ENCODE measurements at regions not wholly inside any gene's neighbourhood (a gene's known extent, or its start where the extent isn't known, plus 50 kb on each side); places are given as distances from the start of the nearest gene placed in this dataset.
A peak's percentile ranks its signal among the peaks of the same experiment; 100 is the strongest.

DNA sequence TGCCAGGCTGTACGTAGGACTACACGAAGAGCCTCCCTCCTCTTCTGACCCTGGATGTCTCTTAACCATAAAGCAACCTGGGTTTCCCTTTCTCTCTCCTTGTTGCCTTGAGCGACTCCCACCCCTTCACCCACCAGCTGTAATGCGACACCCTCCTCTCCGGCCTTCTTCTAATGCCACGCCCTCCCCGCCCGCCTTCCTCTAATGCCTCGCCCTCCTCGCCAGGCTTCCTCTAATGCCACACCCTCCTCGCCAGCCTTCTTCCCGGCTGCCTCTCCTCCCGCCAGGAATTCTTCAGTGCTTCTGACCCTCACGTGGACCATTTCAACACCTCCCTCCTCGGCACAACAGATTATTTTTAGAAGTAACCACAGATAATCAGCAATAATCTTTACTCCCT, 348.5 kb upstream of the SHH start:
- FAIRE-seq = no peak
- no peak for DNase-seq (ENCODE audit: low spot score)

DNA sequence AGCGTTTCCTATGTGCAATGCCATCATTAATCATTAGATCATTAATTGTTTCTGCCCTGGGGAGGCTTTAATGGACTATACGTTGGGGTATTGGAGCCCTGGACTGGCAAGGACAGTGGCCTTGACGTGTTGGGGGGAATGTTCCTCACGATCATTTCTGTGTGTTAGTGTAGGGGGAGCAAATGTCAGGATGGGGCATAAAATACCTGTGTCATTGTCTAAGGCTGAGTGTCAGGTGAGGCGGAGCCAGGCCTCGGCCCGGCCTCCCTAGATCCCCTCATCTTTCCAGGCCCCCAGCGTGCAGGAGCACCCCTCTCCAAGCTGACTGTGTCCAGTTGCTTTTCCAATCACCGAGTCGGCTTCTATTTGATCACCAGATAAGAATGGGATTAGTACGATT, 346.4 kb upstream of the SHH start:
- DNase-seq (ENCODE audit: low spot score) (no peak), FAIRE-seq (no peak)

DNA sequence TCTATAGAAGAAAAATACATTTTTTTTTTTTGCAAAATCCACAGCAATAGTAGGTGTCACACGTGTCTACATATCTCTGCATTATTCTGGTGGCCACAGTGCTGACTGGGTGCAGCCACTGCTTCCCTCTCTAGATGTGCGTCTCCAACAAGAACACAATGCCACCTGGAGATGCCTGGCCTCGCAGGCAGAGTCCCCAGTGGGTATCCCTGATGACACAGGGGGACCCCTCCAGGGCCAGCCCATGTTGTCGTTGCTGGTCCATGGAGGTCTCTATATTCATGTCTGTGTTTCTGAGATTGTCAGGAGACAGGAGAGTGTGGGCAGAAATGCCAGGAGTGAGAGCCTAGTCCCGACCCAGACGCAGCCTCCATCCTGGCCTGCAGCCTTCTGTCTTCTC, 345.9 kb upstream of the SHH start:
- FAIRE-seq (no peak), DNase-seq (ENCODE audit: low spot score) (no peak)

- FAIRE-seq (no peak), DNase-seq (ENCODE audit: low spot score) (no peak)
Measured at GRCh38 chr7:156157409-156158012, 345.2 kb upstream of the SHH start.

GRCh38 chr7:156156734-156157408, 344.6 kb upstream of the SHH start:
- no peak for FAIRE-seq

DNA sequence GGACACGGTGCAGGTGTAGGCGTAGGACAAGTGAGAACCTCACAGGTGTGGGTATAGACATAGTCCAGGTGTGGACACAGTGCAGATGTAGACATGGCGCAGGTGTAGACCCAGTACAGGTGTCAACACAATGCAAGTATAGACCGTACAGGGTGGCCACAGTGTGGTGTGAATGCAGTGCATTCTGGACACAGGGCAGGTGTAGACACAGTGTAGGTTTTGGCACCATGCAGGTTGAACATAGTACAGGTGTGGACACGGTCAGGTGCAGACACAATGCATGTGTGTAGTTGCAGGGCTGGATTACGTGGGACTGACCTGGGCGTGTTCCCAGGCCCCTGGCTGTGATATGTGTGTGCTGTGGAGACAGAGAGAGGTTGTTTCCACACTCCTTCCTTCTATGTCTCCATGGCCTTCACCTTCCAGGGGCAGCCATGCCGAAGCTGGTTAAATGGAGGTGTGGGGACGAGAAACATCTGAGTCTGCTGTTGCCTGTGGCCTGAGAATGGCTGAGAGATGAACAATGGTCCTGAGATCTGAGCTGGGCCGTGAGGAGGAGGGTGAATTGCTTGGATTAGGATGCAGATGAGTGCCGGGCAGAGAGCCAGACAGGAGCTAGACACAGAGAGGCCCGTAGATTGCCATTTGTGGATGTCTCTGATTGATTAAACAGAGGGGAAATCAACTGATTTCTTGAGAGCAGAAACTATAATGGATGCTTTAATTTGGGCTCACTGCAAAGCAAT, 343.9 kb upstream of the SHH start:
- no peak for FAIRE-seq
- no peak for DNase-seq (ENCODE audit: low spot score)

More at GRCh38 chr7:156156734-156157408, 344.6 kb upstream of the SHH start:
- peak; percentile 32 for DNase-seq (ENCODE audit: low spot score)

- FAIRE-seq (no peak), DNase-seq (ENCODE audit: low spot score) (no peak)
Measured at GRCh38 chr7:156153590-156153989, 341.3 kb upstream of the SHH start.

- FAIRE-seq = no peak
Measured at GRCh38 chr7:156152390-156152789, 340.1 kb upstream of the SHH start.

GRCh38 chr7:156151658-156152057, 339.4 kb upstream of the SHH start:
- FAIRE-seq (peak; percentile 27), DNase-seq (ENCODE audit: low spot score) (no peak)

More at GRCh38 chr7:156152390-156152789, 340.1 kb upstream of the SHH start:
- no peak for DNase-seq (ENCODE audit: low spot score)

DNA sequence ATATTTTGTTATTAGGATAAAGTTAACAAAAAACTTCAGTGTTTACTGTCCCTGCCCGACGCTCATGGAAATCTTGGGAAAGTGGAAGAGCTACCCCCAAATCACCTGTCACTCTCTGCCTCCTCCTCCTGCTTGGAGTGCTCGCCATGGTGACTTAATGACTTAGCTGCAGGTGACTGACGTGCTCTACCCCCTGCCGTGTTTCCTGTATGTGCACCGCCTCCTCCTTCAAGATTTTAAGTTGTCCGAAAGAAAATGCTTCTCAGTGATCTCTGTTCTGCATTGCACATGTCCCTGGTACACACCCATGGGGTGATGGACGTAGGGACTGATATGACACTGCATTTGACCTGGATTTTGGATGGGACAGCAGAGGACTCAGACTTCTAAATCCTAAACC, 338.8 kb upstream of the SHH start:
- FAIRE-seq = no peak
- DNase-seq (ENCODE audit: low spot score) = no peak

- no peak for FAIRE-seq
Measured at GRCh38 chr7:156148995-156149394, 336.7 kb upstream of the SHH start.

GRCh38 chr7:156148547-156148946, 336.3 kb upstream of the SHH start:
- no peak for DNase-seq (ENCODE audit: low spot score)
- no peak for FAIRE-seq

More at GRCh38 chr7:156148995-156149394, 336.7 kb upstream of the SHH start:
- no peak for DNase-seq (ENCODE audit: low spot score)

DNA sequence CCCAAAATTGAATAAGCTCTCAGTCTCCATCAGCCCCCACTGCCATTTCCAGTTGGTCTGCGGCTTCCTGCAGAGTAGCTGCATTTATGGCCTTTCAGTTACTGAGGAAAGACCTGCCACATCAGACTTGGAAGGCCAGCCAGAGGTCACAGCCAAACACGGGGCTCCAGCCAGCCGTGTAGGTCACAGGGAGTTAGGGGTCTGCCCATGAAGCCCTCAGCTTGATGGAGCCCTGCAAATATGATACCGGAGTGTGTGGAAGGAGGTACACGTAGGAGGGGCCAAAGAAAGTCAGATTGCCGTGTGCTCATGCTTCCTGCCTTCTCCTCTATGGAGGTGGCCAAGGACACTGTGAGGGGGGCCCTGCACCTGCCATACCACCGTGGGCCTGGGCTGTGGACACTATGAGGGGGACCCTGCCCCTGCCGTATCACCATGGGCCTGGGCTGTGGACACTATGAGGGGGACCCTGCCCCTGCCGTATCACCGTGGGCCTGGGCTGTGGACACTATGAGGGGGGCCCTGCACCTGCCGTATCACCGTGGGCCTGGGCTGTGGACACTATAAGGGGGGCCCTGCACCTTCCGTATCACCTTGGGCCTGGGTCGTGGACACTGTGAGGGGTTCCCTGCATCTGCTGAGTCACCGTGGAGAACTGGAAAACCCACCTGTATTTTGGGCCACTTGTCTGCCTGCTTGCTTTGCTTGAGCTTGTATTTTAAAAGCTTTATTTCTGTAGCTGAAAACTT, 335.7 kb upstream of the SHH start:
- no peak for DNase-seq (ENCODE audit: low spot score)
- no peak for FAIRE-seq

DNA sequence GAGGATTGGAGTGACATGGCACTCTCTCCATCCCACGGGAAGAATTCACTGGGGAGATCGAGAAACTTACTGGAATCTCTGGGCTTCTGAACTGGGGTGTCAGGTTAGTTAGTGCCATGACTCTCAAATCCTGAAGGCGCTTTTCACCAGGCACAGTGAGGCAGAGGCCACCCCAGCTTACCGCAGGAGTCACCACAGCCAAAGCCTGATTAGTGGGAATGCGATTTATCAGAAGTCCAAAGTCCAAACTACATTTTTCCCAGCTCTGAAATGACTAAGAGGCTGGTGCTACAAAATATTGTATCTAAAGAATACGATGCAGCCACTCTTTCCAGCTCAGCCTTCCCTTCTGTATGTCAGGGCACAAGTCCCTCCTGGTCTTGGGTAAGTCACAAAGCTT, 334.8 kb upstream of the SHH start:
- FAIRE-seq (no peak), DNase-seq (ENCODE audit: low spot score) (no peak)

DNA sequence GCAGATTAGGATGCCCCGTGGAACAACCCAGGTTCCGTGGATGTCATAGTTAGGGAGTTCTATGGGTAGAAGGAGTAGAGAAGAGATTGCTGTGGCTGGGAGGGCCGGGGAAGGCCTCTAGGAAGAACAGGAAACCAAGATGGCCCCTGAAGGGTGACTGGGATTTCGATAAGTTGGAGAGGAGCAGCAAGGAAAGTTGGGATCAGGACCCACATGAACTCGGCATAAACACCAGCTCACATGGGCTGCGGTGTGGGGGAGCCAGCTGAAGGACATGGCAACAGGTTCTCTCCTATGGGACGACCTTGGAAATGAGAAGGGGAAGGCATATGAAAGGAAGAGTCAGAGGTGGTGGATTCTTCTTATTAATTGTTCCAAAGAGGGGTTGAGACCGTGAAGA, 333.7 kb upstream of the SHH start:
- no peak for DNase-seq (ENCODE audit: low spot score)
- FAIRE-seq = no peak

- FAIRE-seq (no peak), DNase-seq (ENCODE audit: low spot score) (no peak)
Measured at GRCh38 chr7:156145184-156145583, 332.9 kb upstream of the SHH start.

DNA sequence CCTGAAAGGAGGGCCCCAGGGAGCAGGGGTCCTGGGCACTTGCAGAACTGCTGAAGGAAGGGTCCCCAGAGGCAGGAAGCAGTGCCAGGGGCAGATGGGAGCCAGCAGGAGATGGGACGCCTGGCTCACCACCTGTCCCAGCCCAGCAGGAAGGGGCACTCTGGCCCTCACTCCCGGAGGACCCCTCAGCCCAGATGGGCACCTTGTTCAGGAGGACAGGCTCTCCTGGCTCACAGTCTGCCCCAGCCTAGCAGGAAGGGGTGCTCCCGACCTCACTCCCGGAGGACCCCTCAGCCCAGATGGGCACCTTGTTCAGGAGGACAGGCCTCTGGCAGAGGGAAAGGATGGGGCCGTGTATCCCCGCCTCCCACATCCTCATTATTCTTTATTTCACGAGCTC, 331.4 kb upstream of the SHH start:
- DNase-seq (ENCODE audit: low spot score) (no peak), FAIRE-seq (no peak)

DNA sequence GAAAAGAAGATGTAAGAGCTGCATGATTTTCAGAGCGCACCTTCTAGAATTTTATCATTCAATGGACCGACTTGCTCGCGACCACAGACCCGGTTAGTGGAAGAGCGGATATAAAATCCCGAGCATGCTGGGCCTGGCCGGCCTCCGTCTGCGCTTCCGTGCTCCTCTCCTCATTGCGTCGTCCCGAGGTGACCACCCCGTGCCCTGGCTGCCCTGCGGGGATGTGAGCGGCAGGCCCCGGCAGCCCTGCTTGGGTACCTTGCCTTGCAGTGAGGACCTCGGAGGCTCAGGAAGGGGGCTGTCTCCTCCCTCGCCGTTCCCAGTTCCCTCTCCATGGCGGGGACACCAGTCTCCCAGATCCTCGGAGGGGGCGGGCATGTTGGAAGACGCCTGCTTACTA, 330.9 kb upstream of the SHH start:
- no peak for FAIRE-seq
- DNase-seq (ENCODE audit: low spot score) = no peak

DNA sequence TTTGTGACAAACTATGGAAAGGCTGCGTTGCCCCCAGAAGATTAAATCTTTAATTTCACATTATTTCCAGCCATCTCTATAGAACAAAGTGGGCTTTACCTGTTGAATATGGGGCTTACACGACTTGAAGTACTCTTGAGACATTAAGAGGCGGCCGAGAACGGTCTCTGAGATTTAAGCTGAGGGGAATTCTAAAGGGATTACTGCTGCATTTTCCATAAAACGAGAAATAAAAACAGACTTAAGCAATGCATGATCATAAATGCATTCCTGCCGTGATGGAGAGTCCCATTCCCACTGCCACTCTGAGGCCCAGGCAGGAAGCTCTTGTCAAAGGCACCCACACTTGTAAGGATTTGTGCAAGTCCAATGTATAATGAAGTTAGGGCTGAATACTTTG, 329.7 kb upstream of the SHH start:
- FAIRE-seq (no peak), DNase-seq (ENCODE audit: low spot score) (no peak)

DNA sequence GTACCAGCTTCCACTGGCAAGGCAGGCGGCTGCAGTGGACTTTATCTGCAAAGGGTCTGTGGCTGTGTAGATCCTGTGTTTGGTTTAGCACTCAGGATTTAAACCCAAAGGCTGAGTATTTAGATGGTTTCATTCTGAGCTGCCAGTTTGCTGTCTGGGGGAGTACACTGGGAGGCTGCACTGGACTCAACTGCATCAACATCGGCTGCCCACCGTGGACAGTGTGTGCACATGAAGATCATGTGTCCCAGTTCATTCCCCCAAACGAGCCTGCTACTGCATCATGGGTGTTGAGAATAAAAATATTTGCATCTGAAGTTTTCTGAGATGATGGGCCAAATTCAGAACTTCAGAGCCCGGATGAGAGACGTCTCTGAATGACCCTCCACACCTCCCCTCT, 328.6 kb upstream of the SHH start:
- FAIRE-seq = no peak
- no peak for DNase-seq (ENCODE audit: low spot score)

- FAIRE-seq (no peak), DNase-seq (ENCODE audit: low spot score) (no peak)
Measured at GRCh38 chr7:156140447-156140846, 328.2 kb upstream of the SHH start.

DNA sequence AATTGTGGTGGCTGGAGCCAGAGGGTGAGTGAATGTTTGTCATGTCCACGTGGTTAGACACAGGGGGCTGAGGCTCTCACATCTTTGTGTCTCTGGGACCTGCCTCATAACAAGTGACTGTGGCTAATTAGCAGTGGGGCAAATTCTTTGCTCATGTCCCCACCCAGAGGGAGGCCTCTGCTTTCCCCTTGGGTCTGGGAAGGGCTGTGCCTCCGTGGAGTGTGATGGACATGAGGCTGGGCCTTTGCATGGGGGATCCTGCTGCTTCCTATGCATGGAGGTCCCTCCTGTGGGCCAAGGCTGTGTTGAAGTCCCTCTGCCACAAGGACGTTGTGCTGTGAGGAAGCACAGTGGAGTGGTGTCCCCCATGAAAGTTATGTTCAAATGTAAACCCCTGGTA, 327.4 kb upstream of the SHH start:
- FAIRE-seq (no peak), DNase-seq (ENCODE audit: low spot score) (no peak)

All from RCC 7860 (cell line).